ENCODE measurements at regions not wholly inside any gene's neighbourhood (a gene's known extent, or its start where the extent isn't known, plus 50 kb on each side); places are given as distances from the start of the nearest gene placed in this dataset.
A peak's percentile ranks its signal among the peaks of the same experiment; 100 is the strongest.

- TF ChIP-seq Cebpa-rat (IDR thresholded peaks at IDR 0.05), result no peak
- Histone ChIP-seq H3K27ac (no peak overlapping the region), H3K4me1 (peaks cover 8% of the 10 kb centered on the region), H3K27me3 (no peaks in the 10 kb centered on the region), H3K9me3 (no peaks in the 10 kb centered on the region), H3K36me3 (no peaks in the 10 kb centered on the region), H4K20me1 (no peaks in the 10 kb centered on the region), H3K4me3 (no peak overlapping the region), H3K4me2 (no peak overlapping the region), H3K9ac (no peak overlapping the region)
These were observed 77.9 kb upstream of the ARHGEF3 start for GRCh38 chr3:56879436-56880215.

DNA sequence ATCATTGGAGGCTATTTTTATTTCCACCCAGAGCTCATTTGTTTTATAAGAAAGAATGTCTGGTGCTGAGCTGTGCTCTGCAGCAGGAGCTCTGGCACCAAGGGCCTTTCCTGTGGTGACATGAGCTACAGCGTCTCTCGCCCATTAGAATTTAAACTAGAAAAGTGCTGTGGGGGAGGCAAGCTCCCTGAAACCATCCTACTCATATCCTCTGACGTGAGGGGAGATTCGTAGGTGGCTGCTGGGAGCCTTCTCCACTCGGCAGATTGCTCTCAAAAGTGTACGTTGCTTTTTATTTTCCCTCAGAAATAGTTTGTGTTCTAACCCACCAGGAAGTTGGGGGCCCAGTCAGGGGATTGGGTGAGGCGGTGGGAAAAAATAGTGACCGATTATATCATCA, 76.3 kb upstream of the ARHGEF3 start:
- H3K4me1 ChIP-seq, result peaks cover 8% of the 10 kb centered on the region
- H3K27me3 ChIP-seq, result no peaks in the 10 kb centered on the region
- H3K4me2 ChIP-seq, result peak overlapping the region; percentile 27; the same call in 1 of the 2 replicates
- no peaks in the 10 kb centered on the region for H4K20me1 ChIP-seq
- H3K36me3 ChIP-seq, result no peaks in the 10 kb centered on the region
- H3K27ac ChIP-seq, result no peak overlapping the region
- no peak overlapping the region for H3K4me3 ChIP-seq
- no peak overlapping the region for H3K9ac ChIP-seq
- TF ChIP-seq Cebpa-rat (IDR thresholded peaks at IDR 0.05), result no peak
- no peaks in the 10 kb centered on the region for H3K9me3 ChIP-seq

DNA sequence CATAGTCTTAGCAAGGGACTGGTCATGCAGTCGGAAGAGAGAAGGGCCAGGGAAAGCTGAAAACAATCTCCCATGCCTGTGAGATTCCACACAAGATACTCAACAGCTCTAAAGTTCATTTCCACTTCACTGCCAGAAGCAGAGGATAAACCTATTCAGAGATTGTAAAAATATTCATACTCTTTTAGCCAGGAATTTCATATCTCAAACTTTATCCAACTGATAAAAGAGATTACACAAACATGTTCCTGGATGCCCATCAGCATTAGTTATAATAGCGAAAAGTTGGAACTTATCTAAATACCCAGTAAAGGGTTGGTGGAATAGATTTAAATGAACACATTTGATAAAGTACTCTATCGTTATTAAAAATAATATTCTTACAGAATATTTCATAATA, 75.2 kb upstream of the ARHGEF3 start:
- H3K4me1 ChIP-seq, result peaks cover 8% of the 10 kb centered on the region
- no peaks in the 10 kb centered on the region for H3K27me3 ChIP-seq
- H3K9ac ChIP-seq, result no peak overlapping the region
- TF ChIP-seq Cebpa-rat (IDR thresholded peaks at IDR 0.05), result no peak
- no peak overlapping the region for H3K27ac ChIP-seq
- H3K36me3 ChIP-seq, result no peaks in the 10 kb centered on the region
- H3K4me2 ChIP-seq, result no peak overlapping the region
- H3K4me3 ChIP-seq, result no peak overlapping the region
- H4K20me1 ChIP-seq, result no peaks in the 10 kb centered on the region
- no peaks in the 10 kb centered on the region for H3K9me3 ChIP-seq

DNA sequence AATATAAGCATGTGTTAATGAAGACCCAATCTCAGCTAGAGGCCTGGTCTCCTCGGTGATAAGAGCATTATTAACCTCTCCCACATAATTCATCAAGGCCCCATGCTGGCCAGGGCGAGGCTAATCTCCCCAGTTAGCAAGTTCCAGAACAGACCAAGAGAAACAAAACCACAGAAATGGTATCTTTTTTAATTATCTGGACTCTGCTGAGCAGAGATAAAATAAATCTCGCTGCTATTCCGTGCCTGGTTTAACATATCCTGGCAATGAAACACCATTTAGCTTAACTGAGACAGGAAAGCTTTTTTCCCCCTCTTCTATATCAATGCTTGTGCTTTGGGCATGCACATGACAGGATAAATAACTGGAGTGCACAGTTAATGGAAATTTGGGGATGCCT, 72.5 kb upstream of the ARHGEF3 start:
- Histone ChIP-seq H3K4me2 (no peak overlapping the region), H3K27me3 (no peaks in the 10 kb centered on the region), H3K9me3 (no peaks in the 10 kb centered on the region), H3K4me3 (no peak overlapping the region), H4K20me1 (no peaks in the 10 kb centered on the region), H3K9ac (no peak overlapping the region), H3K27ac (no peak overlapping the region), H3K4me1 (peaks cover 8% of the 10 kb centered on the region), H3K36me3 (no peaks in the 10 kb centered on the region)
- TF ChIP-seq Cebpa-rat (IDR thresholded peaks at IDR 0.05), result no peak

- Histone ChIP-seq H3K4me3 (no peak overlapping the region), H3K4me2 (no peak overlapping the region), H3K9ac (no peak overlapping the region), H3K36me3 (no peaks in the 10 kb centered on the region), H3K9me3 (no peaks in the 10 kb centered on the region), H3K4me1 (no peaks in the 10 kb centered on the region), H3K27me3 (no peaks in the 10 kb centered on the region), H3K27ac (no peak overlapping the region), H4K20me1 (no peaks in the 10 kb centered on the region)
- TF ChIP-seq Cebpa-rat (IDR thresholded peaks at IDR 0.05), result no peak
These were observed 68.7 kb upstream of the ARHGEF3 start for GRCh38 chr3:56870436-56870835.

- Histone ChIP-seq H3K36me3 (no peaks in the 10 kb centered on the region), H3K9me3 (no peaks in the 10 kb centered on the region), H3K4me3 (no peak overlapping the region), H3K27me3 (no peaks in the 10 kb centered on the region), H3K9ac (no peak overlapping the region), H3K4me1 (no peaks in the 10 kb centered on the region), H3K4me2 (no peak overlapping the region), H4K20me1 (no peaks in the 10 kb centered on the region), H3K27ac (no peak overlapping the region)
- no peak for TF ChIP-seq Cebpa-rat (IDR thresholded peaks at IDR 0.05)
These were observed 67.6 kb upstream of the ARHGEF3 start for GRCh38 chr3:56869157-56869889.

GRCh38 chr3:56868706-56869105, 67.0 kb upstream of the ARHGEF3 start:
- no peaks in the 10 kb centered on the region for H3K4me1 ChIP-seq
- no peaks in the 10 kb centered on the region for H3K9me3 ChIP-seq
- H4K20me1 ChIP-seq, result no peaks in the 10 kb centered on the region
- no peak for TF ChIP-seq Cebpa-rat (IDR thresholded peaks at IDR 0.05)
- no peak overlapping the region for H3K9ac ChIP-seq
- H3K4me3 ChIP-seq, result no peak overlapping the region
- H3K27me3 ChIP-seq, result no peaks in the 10 kb centered on the region
- H3K27ac ChIP-seq, result no peak overlapping the region
- no peak overlapping the region for H3K4me2 ChIP-seq
- H3K36me3 ChIP-seq, result no peaks in the 10 kb centered on the region

GRCh38 chr3:56867671-56868070, 65.9 kb upstream of the ARHGEF3 start:
- H3K9me3 ChIP-seq, result no peaks in the 10 kb centered on the region

GRCh38 chr3:56864918-56865524, 63.3 kb upstream of the ARHGEF3 start:
- H3K4me3 ChIP-seq, result no peak overlapping the region
- H3K27ac ChIP-seq, result no peak overlapping the region
- H3K27me3 ChIP-seq, result no peaks in the 10 kb centered on the region
- H3K4me1 ChIP-seq, result no peaks in the 10 kb centered on the region
- H3K4me2 ChIP-seq, result no peak overlapping the region
- no peaks in the 10 kb centered on the region for H3K9me3 ChIP-seq
- H3K9ac ChIP-seq, result no peak overlapping the region
- H4K20me1 ChIP-seq, result no peaks in the 10 kb centered on the region
- TF ChIP-seq Cebpa-rat (IDR thresholded peaks at IDR 0.05), result no peak
- H3K36me3 ChIP-seq, result no peaks in the 10 kb centered on the region

More at GRCh38 chr3:56867671-56868070, 65.9 kb upstream of the ARHGEF3 start:
- no peaks in the 10 kb centered on the region for H3K36me3 ChIP-seq
- no peaks in the 10 kb centered on the region for H3K4me1 ChIP-seq
- no peak overlapping the region for H3K4me2 ChIP-seq
- no peak overlapping the region for H3K27ac ChIP-seq
- H3K9ac ChIP-seq, result no peak overlapping the region
- no peak for TF ChIP-seq Cebpa-rat (IDR thresholded peaks at IDR 0.05)
- H3K4me3 ChIP-seq, result no peak overlapping the region
- no peaks in the 10 kb centered on the region for H4K20me1 ChIP-seq
- H3K27me3 ChIP-seq, result no peaks in the 10 kb centered on the region

GRCh38 chr3:56864090-56864489, 62.3 kb upstream of the ARHGEF3 start:
- Histone ChIP-seq H3K27ac (no peak overlapping the region), H3K4me3 (no peak overlapping the region), H3K4me1 (no peaks in the 10 kb centered on the region), H3K9ac (no peak overlapping the region), H3K27me3 (no peaks in the 10 kb centered on the region), H3K4me2 (no peak overlapping the region), H4K20me1 (no peaks in the 10 kb centered on the region), H3K36me3 (no peaks in the 10 kb centered on the region), H3K9me3 (no peaks in the 10 kb centered on the region)
- no peak for TF ChIP-seq Cebpa-rat (IDR thresholded peaks at IDR 0.05)
